K562 (cell line): ENCODE measurements at regions not wholly inside any gene's neighbourhood (a gene's known extent, or its start where the extent isn't known, plus 50 kb on each side); places are given as distances from the start of the nearest gene placed in this dataset.

Experiments
- ATAC-seq: fragments of 200-7000 bp; cut with Tn5 transposase; 3 replicates; pipeline ENCODE4 v1.9.1; 2020; ENCODE audit warnings: moderate library complexity
- BruUV-seq: library from RNA; stranded (reverse); fragments of 400-500 nt; replicated peaks from 2 replicates; lab custom pipeline; 2021; lab: Mats Ljungman, UMichigan
- CTCF ChIA-PET: fragments of 300-600 bp; formaldehyde crosslinking; extraction: SDS; loops from one replicate; lab custom pipeline; 2021; ENCODE audit warnings: low intra/inter-chr PET ratio; lab: Yijun Ruan, JAX
- POLR2A ChIA-PET: fragments of 300-600, 350-650 bp; sonication (Branson Sonifier 250); formaldehyde crosslinking; extraction: SDS; loops from one replicate; lab custom pipeline; 2021; ENCODE audit warnings: antibody characterized with exemption, inconsistent platforms; lab: Yijun Ruan, JAX
- DNase-seq, 4 experiments: peaks; one replicate each; pipeline versions ENCODE4 v3.0.0 to v3.0.0-alpha.2; 2011 to 2018; ENCODE audit warnings: low spot score in 3 of 4, mixed read lengths in 3 of 4; ENCODE audit errors: extremely low read depth in 1 of 4
- FAIRE-seq: peaks from 2 replicates; lab custom pipeline; 2011; peaks lifted over from hg19 to GRCh38; lab: Jason Lieb, UNC
- H2AFZ ChIP-seq: 2 replicates; pipeline ENCODE4 v1.6.0; 2011; ENCODE audit warnings: low read depth, low read length, control low read depth, inconsistent platforms
- H3K27ac ChIP-seq: fragments of 200-600 bp; 3 replicates; pipeline ENCODE4 v1.8.0; 2011; ENCODE audit warnings: low read depth, mild to moderate bottlenecking, control low read depth, inconsistent platforms, low read length, moderate library complexity, mixed read lengths; ENCODE audit errors: extremely low read depth
- H3K27me3 ChIP-seq, 2 experiments: fragments of 300-600 bp in 1 of 2; 2 replicates in 1 of 2; 3 replicates in 1 of 2; pipeline versions ENCODE4 v1.6.0 to v1.8.0; 2011; ENCODE audit warnings: inconsistent platforms in 2 of 2, low read length in 2 of 2, mild to moderate bottlenecking in 1 of 2, mixed read lengths in 1 of 2, moderate library complexity in 1 of 2; ENCODE audit not compliant: control insufficient read depth in 2 of 2, insufficient read depth in 2 of 2
- H3K36me3 ChIP-seq: fragments of 300-600 bp; 3 replicates; pipeline ENCODE4 v1.8.0; 2011; ENCODE audit warnings: mild to moderate bottlenecking, low read length, inconsistent platforms; ENCODE audit not compliant: control insufficient read depth, insufficient read depth
- H3K4me1 ChIP-seq, 2 experiments: fragments of 200-600 bp in 1 of 2; replicated peaks in 1 of 2; 2 replicates in 1 of 2; 3 replicates in 1 of 2; pipeline versions ENCODE4 v1.5.1 to v1.8.0; 2011; ENCODE audit warnings: inconsistent platforms in 2 of 2, low read length in 2 of 2, mild to moderate bottlenecking in 1 of 2, mixed read lengths in 1 of 2, moderate library complexity in 1 of 2; ENCODE audit not compliant: control insufficient read depth in 2 of 2, insufficient read depth in 2 of 2
- H3K4me2 ChIP-seq: 2 replicates; pipeline ENCODE4 v1.6.1; 2011; ENCODE audit warnings: low read length, control low read depth, inconsistent platforms, mixed read lengths; ENCODE audit not compliant: insufficient read depth
- H3K4me3 ChIP-seq: fragments of 200-600 bp; sonication (generic), shearing (Covaris generic); 2 replicates; pipeline ENCODE4 v1.5.1; 2016; ENCODE audit warnings: control low read depth, inconsistent platforms
- H3K79me2 ChIP-seq: fragments of 200-600 bp; 3 replicates; pipeline ENCODE4 v1.8.0; 2011; ENCODE audit warnings: low read length, inconsistent platforms; ENCODE audit not compliant: control insufficient read depth, insufficient read depth
- H3K9ac ChIP-seq, 2 experiments: 2 replicates each; pipeline versions ENCODE4 v1.6.0 to v1.6.1; 2011; ENCODE audit warnings: low read depth in 2 of 2, low read length in 2 of 2, control low read depth in 1 of 2, inconsistent platforms in 1 of 2, mild to moderate bottlenecking in 1 of 2, mixed read lengths in 1 of 2; ENCODE audit not compliant: insufficient read depth in 1 of 2
- H3K9me1 ChIP-seq: one replicate; pipeline ENCODE4 v1.6.0; 2011; ENCODE audit warnings: inconsistent platforms, mild to moderate bottlenecking, low read length, moderate library complexity; ENCODE audit not compliant: control insufficient read depth, insufficient read depth
- H3K9me3 ChIP-seq: replicated peaks from 2 replicates; pipeline ENCODE4 v1.5.1; 2011; ENCODE audit warnings: low read depth, low read length, inconsistent platforms; ENCODE audit not compliant: control insufficient read depth, insufficient read depth
- H4K20me1 ChIP-seq: replicated peaks from 2 replicates; pipeline ENCODE4 v1.6.1; 2011; ENCODE audit warnings: low read length, inconsistent platforms, mixed read lengths; ENCODE audit not compliant: control insufficient read depth, insufficient read depth
- ATF7 ChIP-seq: fragments of 450-650 bp; IDR thresholded peaks from 2 replicates; pipeline ENCODE4 v1.7.1; 2014; ENCODE audit warnings: mild to moderate bottlenecking, moderate library complexity
- BRCA1 ChIP-seq, 2 experiments: fragments of 450-650 bp in 1 of 2; sonication (generic) in 1 of 2; formaldehyde crosslinking in 1 of 2; IDR thresholded peaks; 2 replicates each; pipeline versions ENCODE4 v1.5.0 to v1.6.1; 2017 to 2020; ENCODE audit warnings: mild to moderate bottlenecking in 1 of 2, missing genetic modification reagents in 1 of 2
- FOXK2 ChIP-seq, 2 experiments: fragments of 450-650 bp; IDR thresholded peaks in 1 of 2; conservative IDR thresholded peaks in 1 of 2; 2 replicates each; pipeline ENCODE4 v1.6.1; 2016; ENCODE audit warnings: low read depth in 2 of 2, mild to moderate bottlenecking in 1 of 2
- FOXM1 ChIP-seq, 2 experiments: fragments of 450-650 bp in 1 of 2; sonication (generic) in 1 of 2; formaldehyde crosslinking in 1 of 2; IDR thresholded peaks; 2 replicates each; pipeline versions ENCODE4 v1.6.1 to v1.9.0; 2017 to 2022; ENCODE audit warnings: low read depth in 2 of 2, mild to moderate bottlenecking in 2 of 2, missing genetic modification reagents in 1 of 2, moderate library complexity in 1 of 2
- HNRNPH1 ChIP-seq: fragments of 200-400 bp; formaldehyde crosslinking; optimal IDR thresholded peaks from 2 replicates; pipeline ENCODE3; 2017; ENCODE audit warnings: low read depth, mild to moderate bottlenecking, low read length, moderate library complexity
- KLF13 ChIP-seq: fragments of 450-650 bp; IDR thresholded peaks from 2 replicates; pipeline ENCODE4 v1.6.1; 2016; ENCODE audit warnings: missing genetic modification characterization, low read depth, mild to moderate bottlenecking, missing compliant biosample characterization, moderate library complexity, borderline replicate concordance
- MAFG ChIP-seq: fragments of 450-650 bp; conservative IDR thresholded peaks from 2 replicates; pipeline ENCODE4 v1.6.1; 2016; ENCODE audit warnings: missing genetic modification characterization, missing compliant biosample characterization
- MXI1 ChIP-seq: IDR thresholded peaks from 2 replicates; pipeline ENCODE4 v1.6.1; 2011; ENCODE audit warnings: low read depth, mild to moderate bottlenecking, improper control_type of control experiment, low read length
- NFIC ChIP-seq: fragments of 450-650 bp; IDR thresholded peaks from 2 replicates; pipeline ENCODE4 v1.6.1; 2017; ENCODE audit warnings: mild to moderate bottlenecking, inconsistent platforms
- TAF7 ChIP-seq: fragments of 450-650 bp; IDR thresholded peaks from 2 replicates; pipeline ENCODE4 v1.6.1; 2016; ENCODE audit warnings: missing genetic modification characterization, missing compliant biosample characterization
- ZNF699 ChIP-seq: fragments of 250-450 bp; sonication (Bioruptor Pico); IDR thresholded peaks from 2 replicates; pipeline ENCODE4 v1.8.0; 2021; ENCODE audit warnings: mild to moderate bottlenecking, moderate library complexity; ENCODE audit not compliant: insufficient replicate concordance
- ZNF717 ChIP-seq: fragments of 250-450 bp; sonication (Bioruptor Pico); IDR thresholded peaks from 2 replicates; pipeline ENCODE4 v1.5.0; 2021
- WGBS: fragments of 100-300 bp; shearing (Covaris generic); methylation state at CpG from one replicate; pipeline ENCODE4 v1.1.6; 2016; ENCODE audit warnings: low coverage, mixed read lengths; ENCODE audit not compliant: insufficient coverage; ENCODE audit errors: missing lambda C conversion rate; 5-methylcytosine and 5-hydroxymethylcytosine counted together
- in situ Hi-C: fragments of 300-500 bp; cut with MboI; formaldehyde crosslinking; loops from 4 replicates; pipeline ENCODE4 v1.15.0; 2018; ENCODE audit warnings: inconsistent platforms, mixed read lengths
- intact Hi-C: fragments of 100-400 bp; cut with micrococcal nuclease; formaldehyde crosslinking; loops from 2 replicates; pipeline ENCODE4 v1.14.2; 2022
- TF ChIP-seq, protein P1 (sequence below): fragments of 450-650 bp; formaldehyde crosslinking; IDR thresholded peaks from 2 replicates; pipeline ENCODE4 v1.4.0; 2020; ENCODE audit warnings: mild to moderate bottlenecking, moderate library complexity
- TF ChIP-seq, protein P2 (sequence below): fragments of 450-650 bp; IDR thresholded peaks from 2 replicates; pipeline ENCODE4 v1.7.1; 2018; ENCODE audit warnings: mild to moderate bottlenecking, low read depth; ENCODE audit not compliant: partially characterized antibody

DNA sequence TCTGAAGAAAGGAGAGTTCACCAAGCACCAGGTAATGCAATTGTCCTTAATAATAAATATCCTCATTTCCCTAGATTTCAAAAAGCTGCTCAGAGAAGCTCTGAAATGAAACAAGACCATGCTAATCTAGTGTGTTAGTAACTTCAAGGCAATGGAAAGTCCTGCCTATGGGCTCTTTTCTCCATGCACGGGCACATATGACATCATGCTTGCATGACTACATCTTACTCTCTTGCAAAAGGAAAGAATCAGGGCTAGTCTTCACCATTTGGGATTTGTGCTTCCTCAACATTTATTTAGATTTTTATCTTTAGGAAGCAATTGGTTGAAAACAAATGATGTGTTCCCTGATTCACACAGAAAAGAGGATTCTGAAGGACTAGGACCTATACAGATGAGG is 204.0 kb upstream of the POU3F3 start:
- no peaks in the 10 kb centered on the region for H3K36me3 ChIP-seq
- ATAC-seq, result no peak
- POLR2A ChIA-PET, result no interaction called here
- H3K4me2 ChIP-seq, result no peak overlapping the region
- no peak overlapping the region for H3K4me3 ChIP-seq
- WGBS, result 9% methylated on average over 1 of the region's 1 CpG
- H3K9me1 ChIP-seq, result no peaks in the 10 kb centered on the region
- H2AFZ ChIP-seq, result no peak overlapping the region
- H3K9me3 ChIP-seq, result no peaks in the 10 kb centered on the region
- DNase-seq, result no peak
- no TSS peak for BruUV-seq
- TF ChIP-seq, protein P1, sequence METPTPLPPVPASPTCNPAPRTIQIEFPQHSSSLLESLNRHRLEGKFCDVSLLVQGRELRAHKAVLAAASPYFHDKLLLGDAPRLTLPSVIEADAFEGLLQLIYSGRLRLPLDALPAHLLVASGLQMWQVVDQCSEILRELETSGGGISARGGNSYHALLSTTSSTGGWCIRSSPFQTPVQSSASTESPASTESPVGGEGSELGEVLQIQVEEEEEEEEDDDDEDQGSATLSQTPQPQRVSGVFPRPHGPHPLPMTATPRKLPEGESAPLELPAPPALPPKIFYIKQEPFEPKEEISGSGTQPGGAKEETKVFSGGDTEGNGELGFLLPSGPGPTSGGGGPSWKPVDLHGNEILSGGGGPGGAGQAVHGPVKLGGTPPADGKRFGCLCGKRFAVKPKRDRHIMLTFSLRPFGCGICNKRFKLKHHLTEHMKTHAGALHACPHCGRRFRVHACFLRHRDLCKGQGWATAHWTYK (CRISPR knock-in tag), result no peak
- no peak for TF ChIP-seq ZNF699 (CRISPR knock-in tag)
- no peak for TF ChIP-seq ZNF717 (CRISPR knock-in tag)
- no peak for TF ChIP-seq MXI1
- no peak for TF ChIP-seq KLF13
- no peak for TF ChIP-seq NFIC
- no peak for TF ChIP-seq FOXM1 (IDR thresholded peaks at IDR 0.05; ENCODE audit: low read depth)
- no peak for TF ChIP-seq FOXM1 (CRISPR knock-in tag; IDR thresholded peaks at IDR 0.05; ENCODE audit: low read depth)
- no peak for TF ChIP-seq HNRNPH1
- TF ChIP-seq BRCA1 (IDR thresholded peaks at IDR 0.05), result no peak
- TF ChIP-seq BRCA1 (CRISPR knock-in tag; IDR thresholded peaks at IDR 0.05), result no peak
- TF ChIP-seq MAFG, result no peak
- TF ChIP-seq, protein P2, sequence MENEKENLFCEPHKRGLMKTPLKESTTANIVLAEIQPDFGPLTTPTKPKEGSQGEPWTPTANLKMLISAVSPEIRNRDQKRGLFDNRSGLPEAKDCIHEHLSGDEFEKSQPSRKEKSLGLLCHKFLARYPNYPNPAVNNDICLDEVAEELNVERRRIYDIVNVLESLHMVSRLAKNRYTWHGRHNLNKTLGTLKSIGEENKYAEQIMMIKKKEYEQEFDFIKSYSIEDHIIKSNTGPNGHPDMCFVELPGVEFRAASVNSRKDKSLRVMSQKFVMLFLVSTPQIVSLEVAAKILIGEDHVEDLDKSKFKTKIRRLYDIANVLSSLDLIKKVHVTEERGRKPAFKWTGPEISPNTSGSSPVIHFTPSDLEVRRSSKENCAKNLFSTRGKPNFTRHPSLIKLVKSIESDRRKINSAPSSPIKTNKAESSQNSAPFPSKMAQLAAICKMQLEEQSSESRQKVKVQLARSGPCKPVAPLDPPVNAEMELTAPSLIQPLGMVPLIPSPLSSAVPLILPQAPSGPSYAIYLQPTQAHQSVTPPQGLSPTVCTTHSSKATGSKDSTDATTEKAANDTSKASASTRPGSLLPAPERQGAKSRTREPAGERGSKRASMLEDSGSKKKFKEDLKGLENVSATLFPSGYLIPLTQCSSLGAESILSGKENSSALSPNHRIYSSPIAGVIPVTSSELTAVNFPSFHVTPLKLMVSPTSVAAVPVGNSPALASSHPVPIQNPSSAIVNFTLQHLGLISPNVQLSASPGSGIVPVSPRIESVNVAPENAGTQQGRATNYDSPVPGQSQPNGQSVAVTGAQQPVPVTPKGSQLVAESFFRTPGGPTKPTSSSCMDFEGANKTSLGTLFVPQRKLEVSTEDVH, result no peak
- TF ChIP-seq TAF7, result no peak
- TF ChIP-seq ATF7, result no peak
- no peak for TF ChIP-seq FOXK2 (conservative IDR thresholded peaks at IDR 0.05 in 1 of 2, IDR thresholded peaks at IDR 0.05 in 1 of 2; ENCODE audit: low read depth in 2 of 2)
- TF ChIP-seq, all 486 proteins: peak for 0
- no peaks in the 10 kb centered on the region for H3K27me3 ChIP-seq
- CTCF ChIA-PET, result no interaction called here
- FAIRE-seq, result no peak
- in situ Hi-C loops (loop anchor here (10.0 kb wide), 1 partner anchor 1835 kb away; no protein-coding TSS in a partner anchor), intact Hi-C loops (no loop called here)
- no peaks in the 10 kb centered on the region for H3K79me2 ChIP-seq
- no peak overlapping the region for H3K9ac ChIP-seq
- no peak overlapping the region for H3K27ac ChIP-seq
- H3K4me1 ChIP-seq, result no peaks in the 10 kb centered on the region
- H4K20me1 ChIP-seq, result no peaks in the 10 kb centered on the region
